MM.1S (cell line): ENCODE measurements at regions not wholly inside any gene's neighbourhood (a gene's known extent, or its start where the extent isn't known, plus 50 kb on each side); places are given as distances from the start of the nearest gene placed in this dataset.

Source experiments
- CTCF ChIP-seq: fragments of 300-600 bp; sonication (generic); IDR thresholded peaks from 2 replicates; pipeline ENCODE4 v1.5.1; 2016; ENCODE audit warnings: antibody characterized with exemption, low read length, mixed read lengths
- EZH2 ChIP-seq: fragments of 300-600 bp; sonication (generic); optimal IDR thresholded peaks from 2 replicates; pipeline ENCODE3; 2017; ENCODE audit warnings: low read depth, mild to moderate bottlenecking, antibody characterized with exemption, low read length, mixed read lengths
- EZH2phosphoT487 ChIP-seq: fragments of 300-600 bp; sonication (generic); IDR thresholded peaks from 2 replicates; pipeline ENCODE4 v1.6.1; 2018; ENCODE audit warnings: antibody characterized with exemption, low read length

DNA sequence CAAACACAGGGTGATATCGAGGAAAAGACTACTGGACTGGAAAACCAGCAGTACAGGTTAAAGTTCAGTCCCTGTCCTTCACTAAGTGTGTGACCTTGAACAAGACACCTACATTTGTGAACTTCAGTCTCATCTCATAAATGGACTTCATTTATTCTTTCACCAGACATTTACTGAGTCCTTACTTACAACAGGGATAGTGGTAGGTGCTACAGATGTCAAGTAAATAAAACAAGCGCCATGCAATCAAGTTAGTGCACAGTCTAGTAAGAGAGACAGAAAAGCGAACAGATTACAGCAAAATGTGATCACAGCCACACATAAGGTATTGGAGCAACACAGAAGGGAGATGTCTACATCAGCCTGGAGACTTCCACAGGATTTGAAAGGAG, 413.2 kb downstream of the ACTL7B start:
- TF ChIP-seq EZH2phosphoT487 (no peak), CTCF (no peak), EZH2 (no peak)
